Body of pancreas (tissue), 4 donors: ENCODE measurements at regions not wholly inside any gene's neighbourhood (a gene's known extent, or its start where the extent isn't known, plus 50 kb on each side); places are given as distances from the start of the nearest gene placed in this dataset.

ENCODE experiments used
- ATAC-seq: fragments of 150-250 bp; one replicate; pipeline ENCODE4 v1.9.1; 2016
- DNase-seq, 4 donors: peaks; one replicate each; pipeline ENCODE4 v3.0.0-alpha.2; 2019
- H3K27ac ChIP-seq, 4 donors: fragments of 200-600 bp; sonication (generic); 1 replicate in 3 of 4; 2 replicates in 1 of 4; pipeline versions ENCODE4 v1.5.1 to v1.6.1; 2016 to 2019; ENCODE audit warnings: mild to moderate bottlenecking in 1 of 4, mixed read lengths in 1 of 4, moderate library complexity in 1 of 4
- H3K27me3 ChIP-seq, 2 donors: fragments of 200-600 bp; sonication (generic); one replicate each; pipeline ENCODE4 v1.6.0; 2016; ENCODE audit warnings: mild to moderate bottlenecking in 1 of 2
- H3K36me3 ChIP-seq, 2 donors: fragments of 200-600 bp; sonication (generic); replicated peaks in 1 of 2; 2 replicates each; pipeline ENCODE4 v1.5.1; 2016; ENCODE audit warnings: low read depth in 2 of 2; ENCODE audit not compliant: insufficient read depth in 1 of 2
- H3K4me1 ChIP-seq: fragments of 200-600 bp; sonication (generic); one replicate; pipeline ENCODE4 v1.6.0; 2016
- H3K4me3 ChIP-seq, 2 donors: fragments of 200-600 bp; sonication (generic); 1 replicate in 1 of 2; 2 replicates in 1 of 2; pipeline ENCODE4 v1.5.1; 2016 to 2019
- H3K9me3 ChIP-seq, 3 donors: fragments of 200-600 bp; sonication (generic); 1 replicate in 2 of 3; 2 replicates in 1 of 3; pipeline ENCODE4 v1.5.1; 2016
- CTCF ChIP-seq, 7 experiments: fragments of 450-650 bp in 4 of 7; fragments of 200-600 bp in 3 of 7; sonication (generic) in 3 of 7; IDR thresholded peaks; one replicate each; pipeline ENCODE4 v1.5.1; 2016 to 2019; ENCODE audit warnings: antibody characterized with exemption in 7 of 7
- POLR2A ChIP-seq, 3 donors: fragments of 450-650 bp; IDR thresholded peaks; one replicate each; pipeline ENCODE4 v1.6.1; 2016; ENCODE audit warnings: antibody characterized with exemption in 3 of 3, mild to moderate bottlenecking in 2 of 3
- WGBS, 2 donors: methylation state at CpG; one replicate each; pipeline ENCODE4 v1.1.5; 2017; 5-methylcytosine and 5-hydroxymethylcytosine counted together
- intact Hi-C: fragments of 100-400 bp; cut with DNase I; formaldehyde crosslinking; loops from one replicate; pipeline ENCODE4 v1.15.1; 2023

GRCh38 chr1:84090447-84091245 lies 53.4 kb upstream of the PRKACB start:
- Histone ChIP-seq H3K4me1 (no peaks in the 10 kb centered on the region), H3K4me3 (no peak overlapping the region), H3K27ac (no peak overlapping the region), H3K36me3 (no peaks in the 10 kb centered on the region), H3K9me3 (no peaks in the 10 kb centered on the region), H3K27me3 (no peaks in the 10 kb centered on the region)
- 57 to 66% methylated on average over 3 of the region's 3 CpGs for WGBS, 2 donors
- intact Hi-C loops: no loop called here
- no peak for ATAC-seq
- DNase-seq: no peak
- no peak for TF ChIP-seq POLR2A (IDR thresholded peaks at IDR 0.05)
- no peak for TF ChIP-seq CTCF (IDR thresholded peaks at IDR 0.05)

GRCh38 chr1:84089867-84090266 lies 54.2 kb upstream of the PRKACB start:
- H3K27ac ChIP-seq: no peak overlapping the region
- no peaks in the 10 kb centered on the region for H3K36me3 ChIP-seq
- no peak for TF ChIP-seq CTCF (IDR thresholded peaks at IDR 0.05)
- TF ChIP-seq POLR2A (IDR thresholded peaks at IDR 0.05): no peak
- H3K9me3 ChIP-seq: no peaks in the 10 kb centered on the region
- ATAC-seq: no peak
- no peak for DNase-seq
- no peaks in the 10 kb centered on the region for H3K27me3 ChIP-seq
- intact Hi-C loops: no loop called here
- H3K4me1 ChIP-seq: no peaks in the 10 kb centered on the region
- no peak overlapping the region for H3K4me3 ChIP-seq

GRCh38 chr1:84089465-84089864 lies 54.6 kb upstream of the PRKACB start:
- Histone ChIP-seq H3K4me1 (no peaks in the 10 kb centered on the region), H3K9me3 (no peaks in the 10 kb centered on the region), H3K27ac (no peak overlapping the region), H3K4me3 (no peak overlapping the region), H3K36me3 (no peaks in the 10 kb centered on the region), H3K27me3 (no peaks in the 10 kb centered on the region)
- DNase-seq (no peak), ATAC-seq (no peak)
- intact Hi-C loops: no loop called here
- no peak for TF ChIP-seq POLR2A (IDR thresholded peaks at IDR 0.05)
- TF ChIP-seq CTCF (IDR thresholded peaks at IDR 0.05): no peak

GRCh38 chr1:84086616-84087015 lies 57.5 kb upstream of the PRKACB start:
- Histone ChIP-seq H3K27me3 (no peaks in the 10 kb centered on the region), H3K36me3 (no peaks in the 10 kb centered on the region)
- TF ChIP-seq POLR2A (IDR thresholded peaks at IDR 0.05) (no peak), CTCF (IDR thresholded peaks at IDR 0.05) (no peak)

GRCh38 chr1:84086189-84086588 lies 57.9 kb upstream of the PRKACB start:
- Histone ChIP-seq H3K27ac (no peak overlapping the region), H3K36me3 (no peaks in the 10 kb centered on the region), H3K9me3 (no peaks in the 10 kb centered on the region), H3K4me3 (no peak overlapping the region), H3K4me1 (no peaks in the 10 kb centered on the region), H3K27me3 (no peaks in the 10 kb centered on the region)
- ATAC-seq (no peak), DNase-seq (peak in 1 of 4 donors; percentile 11)
- intact Hi-C loops: no loop called here
- WGBS, 2 donors: 81 to 94% methylated on average over 5 of the region's 5 CpGs
- TF ChIP-seq POLR2A (IDR thresholded peaks at IDR 0.05) (no peak), CTCF (IDR thresholded peaks at IDR 0.05) (no peak)

More at GRCh38 chr1:84086616-84087015, 57.5 kb upstream of the PRKACB start:
- 85% methylated on average over 3 of the region's 3 CpGs for WGBS, 2 donors
- no peaks in the 10 kb centered on the region for H3K4me1 ChIP-seq
- no peaks in the 10 kb centered on the region for H3K9me3 ChIP-seq
- DNase-seq (no peak), ATAC-seq (no peak)
- H3K4me3 ChIP-seq: no peak overlapping the region
- intact Hi-C loops: no loop called here
- no peak overlapping the region for H3K27ac ChIP-seq
